Tibial nerve (tissue), 4 donors: ENCODE measurements at regions not wholly inside any gene's neighbourhood (a gene's known extent, or its start where the extent isn't known, plus 50 kb on each side); places are given as distances from the start of the nearest gene placed in this dataset.

ENCODE experiments used
- DNase-seq, 2 donors: peaks; one replicate each; pipeline ENCODE4 v3.0.0-alpha.2; 2019; ENCODE audit warnings: low spot score in 2 of 2
- H3K27ac ChIP-seq, 4 donors: fragments of 200-600 bp; sonication (generic) in 3 of 4; one replicate each; pipeline ENCODE4 v1.5.1; 2017 to 2019; ENCODE audit warnings: mild to moderate bottlenecking in 1 of 4
- H3K27me3 ChIP-seq, 2 donors: fragments of 200-600 bp; sonication (generic) in 1 of 2; one replicate each; pipeline versions ENCODE4 v1.5.1 to v1.6.0; 2017 to 2019
- H3K36me3 ChIP-seq, 3 donors: fragments of 200-600 bp; sonication (generic); one replicate each; pipeline ENCODE4 v1.5.1; 2018 to 2019
- H3K4me1 ChIP-seq, 4 donors: fragments of 200-600 bp; sonication (generic) in 3 of 4; one replicate each; pipeline ENCODE4 v1.5.1; 2017 to 2019
- H3K4me3 ChIP-seq, 4 donors: fragments of 200-600 bp; sonication (generic) in 3 of 4; one replicate each; pipeline ENCODE4 v1.5.1; 2017 to 2019; ENCODE audit warnings: mild to moderate bottlenecking in 1 of 4, moderate library complexity in 1 of 4
- H3K9me3 ChIP-seq, 4 donors: fragments of 200-600 bp; sonication (generic) in 3 of 4; one replicate each; pipeline ENCODE4 v1.5.1; 2017 to 2019
- EP300 ChIP-seq, 2 donors: sonication (generic); formaldehyde crosslinking; IDR thresholded peaks; one replicate each; pipeline ENCODE4 v1.6.1; 2017; ENCODE audit warnings: antibody characterized with exemption in 2 of 2, mild to moderate bottlenecking in 1 of 2
- POLR2A ChIP-seq, 2 donors: fragments of 450-650 bp; IDR thresholded peaks; one replicate each; pipeline ENCODE4 v1.6.1; 2017; ENCODE audit warnings: antibody characterized with exemption in 2 of 2, mild to moderate bottlenecking in 2 of 2, moderate library complexity in 2 of 2
- WGBS, 2 donors: methylation state at CpG; one replicate each; pipeline ENCODE4 v1.1.5; 2018; 5-methylcytosine and 5-hydroxymethylcytosine counted together
- TF ChIP-seq, protein P1 (sequence below), 5 experiments: fragments of 200-600 bp in 3 of 5; fragments of 450-650 bp in 2 of 5; sonication (generic) in 3 of 5; IDR thresholded peaks; one replicate each; pipeline ENCODE4 v1.5.1; 2016 to 2019; ENCODE audit warnings: antibody characterized with exemption in 5 of 5, mild to moderate bottlenecking in 3 of 5, moderate library complexity in 2 of 5

DNA sequence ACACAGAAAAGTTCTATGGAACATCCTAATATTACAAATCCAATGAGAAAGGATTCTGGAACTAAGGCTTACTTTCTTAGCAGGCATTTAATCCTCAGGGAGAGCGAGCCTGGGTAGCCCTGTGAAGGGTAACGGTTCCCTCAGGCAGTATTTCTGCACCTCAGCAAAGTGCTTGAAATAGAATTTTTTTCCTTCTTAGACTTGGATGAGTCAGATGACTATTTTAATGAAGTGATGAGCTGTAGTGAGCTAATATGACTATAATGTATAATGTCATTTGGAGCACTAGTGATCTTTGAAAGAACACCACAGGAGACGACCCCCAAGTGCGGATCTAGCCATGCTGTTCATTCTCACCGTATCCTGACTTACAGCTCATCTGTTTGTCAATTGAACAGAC lies 493.0 kb upstream of the FAM241A start:
- no peak for DNase-seq
- H3K36me3 ChIP-seq = no peaks in the 10 kb centered on the region
- 75 to 90% methylated on average over 5 of the region's 5 CpGs for WGBS, 2 donors
- no peaks in the 10 kb centered on the region for H3K9me3 ChIP-seq
- H3K4me3 ChIP-seq = no peak overlapping the region
- no peaks in the 10 kb centered on the region for H3K4me1 ChIP-seq
- no peaks in the 10 kb centered on the region for H3K27me3 ChIP-seq
- H3K27ac ChIP-seq = no peak overlapping the region
- TF ChIP-seq POLR2A (IDR thresholded peaks at IDR 0.05) (no peak), EP300 (IDR thresholded peaks at IDR 0.05) (no peak)
- TF ChIP-seq, protein P1, sequence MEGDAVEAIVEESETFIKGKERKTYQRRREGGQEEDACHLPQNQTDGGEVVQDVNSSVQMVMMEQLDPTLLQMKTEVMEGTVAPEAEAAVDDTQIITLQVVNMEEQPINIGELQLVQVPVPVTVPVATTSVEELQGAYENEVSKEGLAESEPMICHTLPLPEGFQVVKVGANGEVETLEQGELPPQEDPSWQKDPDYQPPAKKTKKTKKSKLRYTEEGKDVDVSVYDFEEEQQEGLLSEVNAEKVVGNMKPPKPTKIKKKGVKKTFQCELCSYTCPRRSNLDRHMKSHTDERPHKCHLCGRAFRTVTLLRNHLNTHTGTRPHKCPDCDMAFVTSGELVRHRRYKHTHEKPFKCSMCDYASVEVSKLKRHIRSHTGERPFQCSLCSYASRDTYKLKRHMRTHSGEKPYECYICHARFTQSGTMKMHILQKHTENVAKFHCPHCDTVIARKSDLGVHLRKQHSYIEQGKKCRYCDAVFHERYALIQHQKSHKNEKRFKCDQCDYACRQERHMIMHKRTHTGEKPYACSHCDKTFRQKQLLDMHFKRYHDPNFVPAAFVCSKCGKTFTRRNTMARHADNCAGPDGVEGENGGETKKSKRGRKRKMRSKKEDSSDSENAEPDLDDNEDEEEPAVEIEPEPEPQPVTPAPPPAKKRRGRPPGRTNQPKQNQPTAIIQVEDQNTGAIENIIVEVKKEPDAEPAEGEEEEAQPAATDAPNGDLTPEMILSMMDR (IDR thresholded peaks at IDR 0.05) = no peak

DNA sequence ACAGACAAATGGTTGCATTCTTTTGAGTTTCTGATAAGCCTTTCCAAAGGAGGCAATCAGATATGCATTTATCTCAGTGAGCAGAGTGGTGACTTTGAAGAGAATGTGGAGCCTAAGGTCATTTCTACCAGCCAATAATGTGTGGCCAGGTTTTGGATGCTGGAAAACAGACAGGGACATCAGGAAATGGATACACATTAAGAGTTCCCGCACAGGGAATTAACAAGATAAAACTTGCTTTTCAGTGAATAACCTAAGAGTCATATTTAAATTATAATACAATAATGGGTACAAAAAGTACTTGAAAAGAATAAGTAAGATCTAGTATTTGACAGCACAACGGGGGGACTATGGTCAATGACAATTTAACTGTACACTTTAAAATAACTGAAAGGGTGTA lies 492.3 kb upstream of the FAM241A start:
- H3K27me3 ChIP-seq = no peaks in the 10 kb centered on the region
- H3K9me3 ChIP-seq = no peaks in the 10 kb centered on the region
- 79 to 86% methylated on average over 2 of the region's 2 CpGs for WGBS, 2 donors
- no peak for DNase-seq
- no peaks in the 10 kb centered on the region for H3K4me1 ChIP-seq
- no peak overlapping the region for H3K27ac ChIP-seq
- H3K36me3 ChIP-seq = no peaks in the 10 kb centered on the region
- no peak overlapping the region for H3K4me3 ChIP-seq
- no peak for TF ChIP-seq POLR2A (IDR thresholded peaks at IDR 0.05)
- no peak for TF ChIP-seq EP300 (IDR thresholded peaks at IDR 0.05)
- TF ChIP-seq, protein P1 (IDR thresholded peaks at IDR 0.05) = no peak

DNA sequence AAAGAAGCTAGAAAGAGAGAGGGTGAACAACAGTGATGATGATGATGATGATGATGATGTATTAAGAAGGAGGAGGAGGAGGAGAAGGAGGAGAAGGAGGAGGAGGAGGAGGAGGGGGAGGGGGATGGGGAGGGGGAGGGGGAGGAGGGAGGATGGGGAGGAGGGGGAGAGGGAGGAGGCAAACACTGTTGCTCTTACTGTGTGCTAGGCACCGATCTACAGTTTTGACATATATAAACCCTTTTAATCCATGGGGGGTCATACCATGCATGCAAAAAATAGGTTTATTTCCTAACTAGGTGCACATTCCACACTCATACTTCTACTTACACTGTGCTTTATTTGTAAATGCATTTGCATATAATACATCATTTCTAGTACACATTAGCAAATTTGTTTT lies 482.8 kb upstream of the FAM241A start:
- Histone ChIP-seq H3K4me3 (no peak overlapping the region), H3K4me1 (no peaks in the 10 kb centered on the region), H3K36me3 (no peaks in the 10 kb centered on the region), H3K9me3 (no peaks in the 10 kb centered on the region), H3K27ac (no peak overlapping the region), H3K27me3 (no peaks in the 10 kb centered on the region)
- 90 to 100% methylated on average over 1 of the region's 1 CpG for WGBS, 2 donors
- TF ChIP-seq EP300 (IDR thresholded peaks at IDR 0.05) (no peak), POLR2A (IDR thresholded peaks at IDR 0.05) (no peak)
- TF ChIP-seq, protein P1 (IDR thresholded peaks at IDR 0.05) = no peak
- no peak for DNase-seq

DNA sequence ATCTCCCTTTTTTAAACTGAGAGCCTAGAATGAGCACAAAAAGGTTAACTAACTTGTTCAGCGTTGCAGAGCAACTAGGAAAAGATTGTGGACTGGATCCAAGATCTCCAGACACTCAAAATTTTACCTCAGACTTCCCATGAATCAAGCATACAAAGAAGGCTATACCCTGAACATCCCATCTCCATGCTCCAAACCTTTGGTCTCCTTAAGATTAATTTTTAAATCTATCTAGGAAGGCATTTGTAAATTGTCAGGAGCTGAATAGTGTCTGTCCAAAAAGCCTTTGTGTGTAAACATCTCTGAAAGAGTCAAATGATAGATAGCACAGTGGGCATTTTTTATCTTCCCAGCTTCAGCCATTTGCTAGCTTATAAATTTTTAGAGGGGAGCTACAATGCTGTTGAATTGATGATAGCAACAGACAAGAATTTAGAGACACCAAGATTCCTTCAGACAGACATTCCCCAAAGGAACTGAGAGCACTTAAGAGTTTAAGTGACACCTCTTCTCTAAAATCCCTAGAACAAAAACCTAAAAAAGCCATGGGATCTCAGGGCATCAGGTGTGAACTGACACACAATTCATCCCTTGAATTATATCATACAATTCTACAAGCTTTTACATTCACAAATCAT lies 480.8 kb upstream of the FAM241A start:
- H3K9me3 ChIP-seq = no peaks in the 10 kb centered on the region
- no peak overlapping the region for H3K27ac ChIP-seq
- H3K36me3 ChIP-seq = no peaks in the 10 kb centered on the region
- H3K4me1 ChIP-seq = no peaks in the 10 kb centered on the region
- TF ChIP-seq POLR2A (IDR thresholded peaks at IDR 0.05) = no peak
- no peak for TF ChIP-seq EP300 (IDR thresholded peaks at IDR 0.05)
- TF ChIP-seq, protein P1 (IDR thresholded peaks at IDR 0.05) = no peak
- no peak overlapping the region for H3K4me3 ChIP-seq
- H3K27me3 ChIP-seq = no peaks in the 10 kb centered on the region
- 8 to 26% methylated on average over 1 of the region's 1 CpG for WGBS, 2 donors
- DNase-seq = no peak

DNA sequence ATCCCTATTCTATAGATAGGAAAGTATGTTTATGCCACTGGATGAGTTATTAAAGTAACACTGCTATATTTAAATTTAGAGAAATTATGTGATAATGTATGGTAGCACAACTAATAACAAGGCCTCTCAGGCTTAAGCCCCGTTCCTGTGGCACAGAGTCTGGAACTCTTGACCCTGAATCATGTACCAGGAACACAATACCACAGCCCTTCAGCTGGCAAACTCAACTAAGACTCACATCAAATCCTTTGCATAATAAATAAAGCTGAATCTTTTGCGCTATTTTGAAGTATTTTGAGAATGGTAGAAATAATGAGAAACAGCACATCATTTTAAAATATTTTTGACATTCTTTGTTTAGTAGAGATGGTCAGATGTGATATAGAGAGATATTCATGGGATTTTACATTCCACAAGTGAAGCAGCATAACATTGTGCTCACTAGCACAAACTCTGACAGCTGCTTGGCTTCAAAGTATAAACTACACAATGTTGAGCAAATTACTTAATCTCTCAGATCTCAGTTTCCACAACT lies 478.4 kb upstream of the FAM241A start:
- TF ChIP-seq EP300 (IDR thresholded peaks at IDR 0.05) (no peak), POLR2A (IDR thresholded peaks at IDR 0.05) (no peak)
- TF ChIP-seq, protein P1 (IDR thresholded peaks at IDR 0.05) = no peak
- 61 to 67% methylated on average over 2 of the region's 2 CpGs for WGBS, 2 donors
- DNase-seq = no peak
- H3K27ac ChIP-seq = no peak overlapping the region
- no peaks in the 10 kb centered on the region for H3K27me3 ChIP-seq
- no peaks in the 10 kb centered on the region for H3K9me3 ChIP-seq
- no peaks in the 10 kb centered on the region for H3K36me3 ChIP-seq
- H3K4me3 ChIP-seq = no peak overlapping the region
- no peaks in the 10 kb centered on the region for H3K4me1 ChIP-seq
